Spleen (tissue), 11 donors: ENCODE measurements at regions not wholly inside any gene's neighbourhood (a gene's known extent, or its start where the extent isn't known, plus 50 kb on each side); places are given as distances from the start of the nearest gene placed in this dataset.

Source experiments
- DNase-seq: peaks from one replicate; pipeline ENCODE4 v3.0.0-alpha.2; 2020
- H3K27ac ChIP-seq, 8 donors: fragments of 200-600 bp; sonication (generic) in 7 of 8; 1 replicate in 4 of 8; 2 replicates in 4 of 8; pipeline versions ENCODE4 v1.5.0 to v1.8.0; 2016 to 2021; ENCODE audit warnings: inconsistent platforms in 4 of 8, mild to moderate bottlenecking in 4 of 8, moderate library complexity in 1 of 8
- H3K27me3 ChIP-seq, 7 donors: fragments of 200-600 bp; sonication (generic) in 6 of 7; replicated peaks in 1 of 7; 1 replicate in 4 of 7; 2 replicates in 3 of 7; pipeline versions ENCODE4 v1.5.0 to v1.8.0; 2016 to 2021; ENCODE audit warnings: inconsistent platforms in 3 of 7, mild to moderate bottlenecking in 1 of 7
- H3K36me3 ChIP-seq, 6 donors: fragments of 200-600 bp; sonication (generic) in 5 of 6; 1 replicate in 4 of 6; 2 replicates in 2 of 6; pipeline versions ENCODE4 v1.5.0 to v1.8.0; 2016 to 2021; ENCODE audit warnings: inconsistent platforms in 2 of 6
- H3K4me1 ChIP-seq, 6 donors: fragments of 200-600 bp; sonication (generic) in 5 of 6; 1 replicate in 3 of 6; 2 replicates in 3 of 6; pipeline versions ENCODE4 v1.5.0 to v1.8.0; 2016 to 2021; ENCODE audit warnings: inconsistent platforms in 3 of 6
- H3K4me3 ChIP-seq, 8 donors: fragments of 200-600 bp; sonication (generic) in 7 of 8; 1 replicate in 4 of 8; 2 replicates in 4 of 8; pipeline versions ENCODE4 v1.5.0 to v1.8.0; 2016 to 2021; ENCODE audit warnings: inconsistent platforms in 4 of 8, mild to moderate bottlenecking in 4 of 8, moderate library complexity in 2 of 8
- H3K9me3 ChIP-seq, 8 donors: fragments of 200-600 bp; sonication (generic) in 7 of 8; 1 replicate in 4 of 8; 2 replicates in 4 of 8; pipeline versions ENCODE4 v1.5.0 to v1.8.0; 2016 to 2021; ENCODE audit warnings: inconsistent platforms in 4 of 8
- CTCF ChIP-seq, 11 experiments: fragments of 200-600 bp in 7 of 11; fragments of 450-650 bp in 4 of 11; sonication (generic) in 4 of 11; IDR thresholded peaks in 8 of 11; conservative IDR thresholded peaks in 3 of 11; 1 replicate in 7 of 11; 2 replicates in 4 of 11; pipeline versions ENCODE4 v1.4.0 to v1.8.0; 2016 to 2021; ENCODE audit warnings: antibody characterized with exemption in 11 of 11, inconsistent platforms in 4 of 11, mild to moderate bottlenecking in 1 of 11
- POLR2A ChIP-seq, 3 donors: fragments of 450-650 bp; IDR thresholded peaks; one replicate each; pipeline ENCODE4 v1.5.1; 2017; ENCODE audit warnings: antibody characterized with exemption in 3 of 3, mild to moderate bottlenecking in 1 of 3
- POLR2AphosphoS5 ChIP-seq, 3 donors: sonication (generic); formaldehyde crosslinking; IDR thresholded peaks; one replicate each; pipeline ENCODE4 v1.5.1; 2017; ENCODE audit warnings: antibody characterized with exemption in 3 of 3
- WGBS, 5 donors: extraction: QIAGEN DNeasy Blood & Tissue Kit in 3 of 5; methylation state at CpG; one replicate each; pipeline versions ENCODE4 v1.1.5 to v1.1.7; 2013 to 2018; 5-methylcytosine and 5-hydroxymethylcytosine counted together
- intact Hi-C: fragments of 100-400 bp; cut with DNase I; formaldehyde crosslinking; loops from one replicate; pipeline ENCODE4 v1.15.0; 2023; ENCODE audit warnings: low total_unique reads
- donor health status: healthy with polysubstance abuse.
- donor health status: DM: no; HTN: no; CAD: no; lungs with moderate emphysema.
- donor health status: DM: no; HTN: no; CAD: no.
- donor health status: Bipolar disorder and iron deficiency.
- donor health status: healthy.
- donor health status: DM: no; HTN: no; CAD: no.
- donor health status: DM: yes; HTN: yes; CAD: no.

GRCh38 chr5:4420177-4420576 lies 720.0 kb upstream of the ADAMTS16 start:
- H3K27ac ChIP-seq: no peak overlapping the region
- 81 to 93% (median 86%) methylated on average over 3 of the region's 3 CpGs for WGBS, 5 donors
- intact Hi-C loops: no loop called here
- H3K36me3 ChIP-seq: no peaks in the 10 kb centered on the region
- H3K9me3 ChIP-seq: peaks cover 0 to 6% (median 0%) of the 10 kb centered on the region in 8 donors
- DNase-seq: no peak
- H3K4me1 ChIP-seq: no peaks in the 10 kb centered on the region
- no peak overlapping the region for H3K4me3 ChIP-seq
- H3K27me3 ChIP-seq: no peaks in the 10 kb centered on the region
- TF ChIP-seq POLR2AphosphoS5 (IDR thresholded peaks at IDR 0.05) (no peak), CTCF (IDR thresholded peaks at IDR 0.05 in 8 of 11, conservative IDR thresholded peaks at IDR 0.05 in 3 of 11) (no peak), POLR2A (IDR thresholded peaks at IDR 0.05) (no peak)

GRCh38 chr5:4420681-4421080 lies 719.4 kb upstream of the ADAMTS16 start:
- Histone ChIP-seq H3K9me3 (peaks cover 0 to 6% (median 0%) of the 10 kb centered on the region in 8 donors), H3K36me3 (no peaks in the 10 kb centered on the region), H3K27ac (no peak overlapping the region), H3K27me3 (no peaks in the 10 kb centered on the region), H3K4me1 (no peaks in the 10 kb centered on the region), H3K4me3 (no peak overlapping the region)
- intact Hi-C loops: no loop called here
- DNase-seq: no peak
- TF ChIP-seq POLR2A (IDR thresholded peaks at IDR 0.05) (no peak), POLR2AphosphoS5 (IDR thresholded peaks at IDR 0.05) (no peak), CTCF (IDR thresholded peaks at IDR 0.05 in 8 of 11, conservative IDR thresholded peaks at IDR 0.05 in 3 of 11) (no peak)
- 74 to 89% (median 82%) methylated on average over 5 to 6 of the region's 6 CpGs for WGBS, 5 donors

- Histone ChIP-seq H3K9me3 (peaks cover 0 to 6% (median 0%) of the 10 kb centered on the region in 8 donors), H3K27ac (no peak overlapping the region), H3K4me1 (no peaks in the 10 kb centered on the region), H3K36me3 (no peaks in the 10 kb centered on the region), H3K4me3 (no peak overlapping the region), H3K27me3 (no peaks in the 10 kb centered on the region)
- WGBS, 5 donors: 54 to 73% (median 66%) methylated on average over 3 of the region's 3 CpGs
- no peak for DNase-seq
- intact Hi-C loops: no loop called here
- TF ChIP-seq POLR2A (IDR thresholded peaks at IDR 0.05): no peak
- no peak for TF ChIP-seq POLR2AphosphoS5 (IDR thresholded peaks at IDR 0.05)
- no peak for TF ChIP-seq CTCF (IDR thresholded peaks at IDR 0.05 in 8 of 11, conservative IDR thresholded peaks at IDR 0.05 in 3 of 11)
These were observed 717.9 kb upstream of the ADAMTS16 start for GRCh38 chr5:4422247-4422646.

GRCh38 chr5:4424895-4425294 lies 715.2 kb upstream of the ADAMTS16 start:
- H3K36me3 ChIP-seq: no peaks in the 10 kb centered on the region
- peaks cover 0 to 6% (median 0%) of the 10 kb centered on the region in 8 donors for H3K9me3 ChIP-seq
- WGBS, 5 donors: 77 to 84% (median 80%) methylated on average over 4 of the region's 4 CpGs
- no peak overlapping the region for H3K4me3 ChIP-seq
- TF ChIP-seq POLR2AphosphoS5 (IDR thresholded peaks at IDR 0.05) (no peak), CTCF (IDR thresholded peaks at IDR 0.05 in 8 of 11, conservative IDR thresholded peaks at IDR 0.05 in 3 of 11) (no peak), POLR2A (IDR thresholded peaks at IDR 0.05) (no peak)
- no peaks in the 10 kb centered on the region for H3K27me3 ChIP-seq
- no peak for DNase-seq
- H3K27ac ChIP-seq: no peak overlapping the region
- intact Hi-C loops: no loop called here
- H3K4me1 ChIP-seq: no peaks in the 10 kb centered on the region
